DMS114 treated with DMSO at 0.1 percent for 48 hours (cell line): ENCODE measurements at regions not wholly inside any gene's neighbourhood (a gene's known extent, or its start where the extent isn't known, plus 50 kb on each side); places are given as distances from the start of the nearest gene placed in this dataset.
"Not testable (repeated sequence)": the region's sequence is repeated elsewhere in the genome, so short reads cannot be mapped to it uniquely, and the experiment has no call there.

Source experiments
- DNase-seq: peaks from one replicate; lab custom pipeline; 2025; ENCODE audit not compliant: unreplicated experiment; lab: John Stamatoyannopoulos, UW

DNA sequence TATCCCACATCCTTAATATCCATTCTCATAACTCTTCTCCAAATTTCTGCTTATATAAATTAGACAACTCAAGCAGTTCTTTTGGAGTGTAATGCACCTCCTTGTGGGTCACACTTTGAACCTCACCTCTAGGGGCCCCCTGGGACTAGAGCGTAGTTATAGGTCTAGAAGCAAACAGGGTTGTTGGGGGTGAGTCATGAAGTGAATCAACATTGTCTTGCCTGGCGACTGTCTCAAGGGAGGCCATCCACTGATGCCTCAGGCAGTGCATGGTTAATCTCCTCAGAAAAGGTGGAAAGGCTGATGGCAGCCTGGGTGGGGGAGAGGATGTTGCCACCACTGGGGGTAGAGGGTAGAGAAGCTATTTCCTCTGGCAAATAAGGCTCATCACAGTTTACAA is 129.1 kb downstream of the TNFRSF21 start:
- DNase-seq, result no peak

DNA sequence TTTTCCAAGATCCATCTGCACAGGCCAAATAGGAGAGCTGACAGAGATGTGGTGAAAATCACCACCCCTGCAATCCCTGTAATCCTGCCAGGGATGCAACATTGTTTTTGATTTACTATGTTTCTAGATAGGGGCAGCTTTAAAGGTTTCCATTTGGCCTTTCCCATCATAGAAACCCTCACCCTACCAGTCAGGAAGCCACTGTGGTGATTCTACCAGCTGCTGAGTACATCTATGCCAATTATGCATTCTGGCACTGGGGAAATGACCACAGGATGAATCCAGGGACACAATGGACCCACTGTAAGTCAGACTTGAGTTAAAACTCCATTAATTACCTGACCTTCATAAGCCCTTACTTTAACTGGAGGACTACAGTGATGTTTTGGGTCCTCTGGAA is 130.4 kb downstream of the TNFRSF21 start:
- no peak for DNase-seq

DNA sequence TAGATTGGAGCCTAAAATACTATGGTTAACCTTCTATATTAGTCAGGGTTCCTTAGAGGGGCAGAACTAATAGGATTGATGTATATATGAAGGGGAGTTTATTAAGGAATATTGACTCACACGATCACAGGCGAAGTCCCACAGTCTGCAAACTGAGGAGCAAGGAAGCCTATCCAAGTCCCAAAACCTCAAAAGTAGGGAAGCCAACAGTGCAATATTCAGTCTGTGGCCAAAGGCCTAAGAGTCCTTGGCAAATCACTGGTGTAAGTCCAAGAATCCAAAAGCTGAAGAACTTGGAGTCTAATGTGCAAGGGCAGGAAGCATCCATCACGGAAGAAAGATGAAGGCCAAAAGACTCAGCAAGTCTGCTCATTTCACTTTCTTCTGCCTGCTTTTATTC is 133.5 kb upstream of the ADGRF1 start:
- DNase-seq, result no peak

DNA sequence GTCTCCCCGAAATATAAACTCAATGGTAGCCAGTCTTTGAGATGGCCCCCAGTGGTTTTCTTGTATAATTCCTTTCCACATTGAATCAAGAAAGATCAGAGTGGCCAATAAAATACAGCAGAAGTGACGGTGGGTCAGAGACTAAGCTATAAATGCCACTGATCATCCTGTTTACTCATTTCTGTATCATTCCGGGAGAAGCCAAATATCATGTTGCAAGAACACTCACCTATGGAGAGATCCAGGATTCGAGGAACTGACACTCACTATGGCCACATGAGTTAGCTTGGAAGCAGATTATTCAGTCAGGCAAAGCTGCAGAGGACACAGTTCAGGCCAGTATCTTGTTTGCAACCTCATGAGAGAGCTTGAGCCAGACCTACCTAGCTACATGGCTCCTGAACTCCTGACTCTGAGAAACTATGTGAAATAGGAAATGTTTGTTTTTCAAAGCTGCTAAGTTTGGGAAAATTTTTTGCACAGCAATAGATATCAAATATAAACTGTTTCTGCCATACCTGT is 132.4 kb upstream of the ADGRF1 start:
- DNase-seq, result no peak

DNA sequence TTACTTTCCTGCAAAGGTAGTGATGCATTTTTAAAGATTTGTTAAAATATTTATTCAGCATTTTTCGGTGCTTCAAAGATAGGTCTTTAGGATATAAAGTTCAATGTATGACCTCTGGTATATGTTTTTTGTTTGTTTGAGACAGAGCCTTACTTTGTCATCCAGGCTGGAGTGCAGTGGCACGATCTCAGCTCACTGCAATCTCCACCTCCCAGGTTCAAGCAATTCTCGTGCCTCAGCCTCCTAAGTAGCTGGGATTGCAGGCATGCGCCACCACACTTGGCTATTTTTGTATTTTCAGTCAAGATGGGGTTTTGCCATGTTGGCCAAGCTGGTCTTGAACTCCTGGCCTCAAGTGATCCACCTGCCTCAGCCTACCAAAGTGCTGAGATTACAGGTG is 131.9 kb upstream of the ADGRF1 start:
- not testable (repeated sequence) for DNase-seq

DNA sequence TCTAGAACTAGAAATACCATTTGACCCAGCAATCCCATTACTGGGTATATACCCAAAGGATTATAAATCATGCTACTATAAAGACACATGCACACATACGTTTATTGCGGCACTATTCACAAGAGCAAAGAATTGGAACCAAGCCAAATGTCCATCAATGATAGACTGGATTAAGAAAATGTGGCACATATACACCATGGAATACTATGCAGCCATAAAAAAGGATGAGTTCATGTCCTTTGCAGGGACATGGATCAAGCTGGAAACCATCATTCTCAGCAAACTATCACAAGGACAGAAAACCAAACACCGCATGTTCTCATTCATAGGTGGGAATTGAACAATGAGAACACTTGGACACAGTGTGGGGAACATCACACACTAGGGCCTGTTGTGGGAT is 131.0 kb upstream of the ADGRF1 start:
- not testable (repeated sequence) for DNase-seq

DNA sequence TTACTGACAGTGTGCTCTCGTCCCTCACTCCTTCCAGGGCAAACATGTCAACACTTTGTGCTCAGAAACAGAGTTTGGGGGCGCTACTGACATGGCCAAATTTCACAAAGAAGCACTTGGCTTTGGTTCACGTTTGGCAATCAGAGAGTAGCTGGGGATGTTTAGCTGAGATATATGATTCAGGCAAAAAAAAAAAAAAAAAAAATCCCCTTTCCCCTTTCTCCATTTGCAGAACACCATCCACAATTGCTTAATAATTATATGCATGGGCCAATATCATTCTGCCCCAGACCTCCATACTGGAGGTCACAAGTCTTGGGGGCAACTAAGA is 128.4 kb upstream of the ADGRF1 start:
- DNase-seq, result no peak

DNA sequence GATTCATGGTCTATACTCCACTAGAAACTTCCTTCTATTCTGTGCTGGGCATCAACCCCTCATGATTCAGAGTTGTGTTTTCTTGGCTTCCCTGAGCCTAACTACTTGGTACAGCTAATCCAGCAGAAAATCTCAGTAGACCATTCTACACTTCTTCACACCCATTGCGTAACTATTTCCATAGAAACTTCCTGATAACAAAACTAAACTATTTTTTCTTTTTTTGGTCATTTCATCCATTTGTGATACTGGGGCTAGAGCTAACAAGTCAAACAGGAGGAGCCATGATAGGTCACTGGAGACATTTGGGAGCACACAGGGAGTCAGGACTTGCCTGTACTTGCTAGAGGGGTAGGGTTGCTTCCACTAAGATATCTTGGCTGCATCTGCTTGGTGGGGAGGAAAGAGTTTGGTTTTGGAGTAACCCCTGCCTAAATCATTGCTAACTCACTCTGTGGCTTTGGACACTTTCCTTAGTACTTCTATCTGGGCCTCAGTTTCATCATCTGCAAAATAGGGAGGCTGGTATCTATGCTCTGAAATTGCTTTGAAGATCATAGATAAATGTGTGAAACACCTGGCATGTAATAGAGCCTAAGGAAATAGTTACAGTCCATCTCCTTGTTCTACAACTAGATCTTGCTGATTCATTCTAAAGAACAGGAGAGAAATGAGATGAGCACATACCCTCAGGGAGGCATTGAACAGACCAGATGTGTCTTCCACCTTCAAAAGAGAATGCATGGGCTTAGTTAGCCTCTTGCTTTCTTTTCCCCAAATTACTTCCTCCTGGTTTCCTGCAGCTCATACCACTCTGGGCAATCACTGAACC is 127.9 kb upstream of the ADGRF1 start:
- DNase-seq, result no peak

DNA sequence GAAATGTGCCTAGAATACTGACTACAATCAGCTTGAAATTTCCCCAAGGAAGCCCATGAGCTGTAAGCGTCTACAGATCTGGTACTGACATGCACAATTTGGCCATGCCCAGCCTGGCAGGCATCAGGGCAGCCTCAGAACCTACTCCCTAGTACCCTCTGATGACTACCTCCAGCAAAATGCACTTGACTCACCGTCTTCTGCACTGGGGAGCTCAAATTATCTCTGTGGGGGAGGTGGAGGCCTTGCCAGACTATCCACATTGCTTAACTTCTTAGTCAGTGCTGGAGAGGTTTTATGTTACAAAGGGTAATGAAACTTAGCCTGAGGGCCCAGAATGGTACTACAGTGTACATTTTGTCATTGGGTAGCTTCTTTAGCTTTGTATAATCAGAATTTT is 126.0 kb upstream of the ADGRF1 start:
- no peak for DNase-seq

DNA sequence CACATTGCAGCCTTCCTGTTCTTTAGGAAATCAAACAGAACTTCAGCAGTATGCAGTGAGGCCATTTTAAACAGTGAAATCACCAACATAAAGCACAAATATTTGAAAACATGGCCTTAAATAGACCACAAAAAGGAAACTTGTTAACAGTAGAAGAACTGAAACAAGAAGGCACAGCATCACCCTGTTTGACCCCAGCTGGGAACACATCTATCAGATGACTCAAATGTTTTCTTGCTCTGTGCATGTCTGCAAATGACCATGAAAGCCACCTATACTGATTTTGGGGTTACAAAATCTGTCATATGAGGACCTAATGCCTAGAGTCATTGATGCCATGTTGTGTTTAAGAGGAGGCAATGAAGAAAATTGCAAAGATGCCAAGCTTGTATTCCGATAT is 123.8 kb upstream of the ADGRF1 start:
- no peak for DNase-seq

DNA sequence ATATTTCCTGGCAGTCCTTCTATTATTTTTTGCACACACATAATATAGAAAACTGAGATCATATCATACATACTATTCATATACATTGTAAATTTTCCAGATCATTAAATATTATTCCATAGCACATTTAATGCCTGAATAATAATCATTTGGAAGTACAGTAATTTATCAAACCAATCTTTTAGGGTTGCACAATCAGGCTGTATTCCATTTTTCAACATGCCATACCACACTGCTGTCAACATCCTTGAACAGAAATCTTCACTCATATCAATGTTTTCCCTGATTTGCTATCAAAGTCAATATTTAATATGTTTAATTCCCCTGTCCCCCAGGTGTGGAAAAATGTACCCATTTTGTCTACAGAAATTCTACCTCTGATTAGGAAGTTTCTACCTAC is 122.7 kb upstream of the ADGRF1 start:
- DNase-seq, result no peak

DNA sequence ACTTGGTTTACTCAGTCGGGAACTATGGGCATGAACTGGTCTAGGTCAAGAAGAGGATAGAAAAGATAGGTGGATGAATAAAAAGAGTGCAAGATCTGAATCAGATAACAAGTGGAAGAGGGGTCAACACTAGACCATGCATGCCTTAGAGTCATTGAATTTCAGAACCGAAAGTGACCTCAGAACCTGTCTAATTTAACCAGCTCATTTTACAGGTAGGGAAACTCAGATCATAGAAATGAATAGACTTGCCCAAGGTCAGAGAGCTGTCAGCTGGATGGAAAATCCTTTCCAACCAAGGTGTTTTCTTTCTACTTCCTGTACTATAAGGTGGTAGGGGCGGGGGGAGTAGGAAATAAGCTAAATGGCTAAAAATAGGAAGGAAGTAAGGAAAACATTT is 121.4 kb upstream of the ADGRF1 start:
- no peak for DNase-seq

DNA sequence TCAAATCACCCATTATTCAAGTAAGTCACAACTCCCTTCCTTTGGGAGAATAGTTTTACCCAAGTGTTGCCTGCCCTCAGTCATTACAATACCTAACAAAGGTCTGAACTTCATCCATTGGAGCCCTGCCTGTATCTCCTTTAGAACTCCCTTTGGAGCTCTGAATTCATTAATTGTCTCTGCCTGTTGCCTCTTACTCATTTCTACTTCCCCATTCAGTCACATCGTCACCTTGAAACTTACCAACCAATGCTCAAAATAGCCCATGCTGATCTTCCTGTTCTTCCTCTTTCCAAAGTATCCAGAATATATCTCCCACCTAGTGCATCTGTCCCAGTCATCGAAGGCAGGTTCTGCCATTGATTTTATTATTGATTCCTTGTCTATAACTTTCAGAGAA is 120.7 kb upstream of the ADGRF1 start:
- DNase-seq, result no peak

DNA sequence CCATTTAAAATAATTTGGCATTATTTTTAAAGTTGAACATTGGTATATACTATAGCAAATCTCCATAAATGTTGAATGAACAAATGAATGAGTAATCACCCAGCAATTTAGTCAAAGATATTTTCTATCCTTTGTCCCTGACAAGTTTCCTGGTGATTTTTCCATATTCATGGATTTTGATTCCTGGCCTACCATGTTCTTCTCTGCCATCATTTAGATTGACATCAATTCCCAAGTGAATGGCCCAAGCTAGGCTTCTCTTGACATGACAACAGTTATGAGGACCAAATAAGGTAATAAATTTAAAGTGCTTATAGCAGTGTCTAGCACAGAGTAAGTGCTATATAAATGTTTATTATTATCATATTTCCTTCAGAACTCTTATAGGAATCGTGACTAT is 120.1 kb upstream of the ADGRF1 start:
- DNase-seq, result no peak

DNA sequence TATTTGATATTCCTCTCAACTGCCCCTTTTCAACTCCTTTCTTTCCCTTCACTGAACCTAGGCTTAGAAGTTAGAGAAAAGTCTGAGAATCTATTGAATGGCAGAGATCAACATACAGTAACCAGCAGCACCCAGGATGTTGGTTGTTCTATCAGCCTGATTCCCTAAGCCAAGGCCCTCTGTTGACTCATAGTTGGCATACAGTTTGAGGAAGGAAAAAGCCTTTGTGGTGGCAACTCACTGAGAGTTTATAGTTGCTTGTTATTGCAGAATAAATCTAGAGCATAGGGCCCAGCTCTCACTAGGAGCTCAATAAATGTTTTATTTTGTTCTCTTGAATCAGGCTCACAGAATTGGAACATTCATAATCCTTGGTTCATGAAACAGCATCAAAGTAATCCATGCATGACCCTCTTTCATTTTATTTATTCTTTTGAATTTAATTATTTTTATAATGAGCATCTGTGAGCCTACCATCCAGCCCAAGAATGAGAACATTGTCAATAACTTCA is 119.1 kb upstream of the ADGRF1 start:
- DNase-seq, result no peak

DNA sequence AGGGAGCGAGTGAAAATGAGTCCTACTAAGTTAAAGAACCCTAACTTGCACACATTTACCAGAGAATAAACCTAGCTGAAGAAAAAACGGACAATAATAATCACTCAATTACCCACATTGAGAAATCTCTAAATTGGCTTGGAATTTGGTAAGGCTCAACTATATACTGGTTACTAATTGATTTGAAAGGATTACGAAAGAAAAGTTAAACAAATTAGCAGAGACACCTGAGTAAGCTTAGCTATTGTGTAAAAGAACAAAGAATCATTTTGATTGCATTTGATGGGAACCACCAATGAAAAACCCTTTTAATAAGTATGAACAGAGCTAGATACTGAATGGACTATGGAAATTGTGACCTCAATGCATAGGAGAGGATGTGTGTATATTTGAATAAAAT is 118.6 kb upstream of the ADGRF1 start:
- no peak for DNase-seq

DNA sequence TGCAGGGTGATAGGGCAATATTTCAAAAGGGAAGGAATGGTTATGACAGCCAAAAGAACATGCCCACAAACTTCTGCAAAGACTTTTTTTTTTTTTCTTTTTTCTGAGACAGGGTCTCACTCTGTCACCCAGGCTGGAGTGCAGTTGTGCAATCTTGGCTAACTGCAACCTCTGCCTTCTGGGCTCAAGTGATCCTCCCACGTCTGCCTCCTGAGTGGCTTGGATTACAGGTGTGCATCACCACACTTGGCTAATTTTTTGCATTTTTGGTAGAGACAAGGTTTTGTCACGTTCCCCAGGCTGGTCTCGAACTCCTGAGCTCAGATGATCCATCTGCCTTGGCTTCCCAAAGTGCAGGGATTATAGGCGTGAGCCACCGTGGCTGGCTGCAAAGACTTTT is 117.6 kb upstream of the ADGRF1 start:
- DNase-seq, result no peak

DNA sequence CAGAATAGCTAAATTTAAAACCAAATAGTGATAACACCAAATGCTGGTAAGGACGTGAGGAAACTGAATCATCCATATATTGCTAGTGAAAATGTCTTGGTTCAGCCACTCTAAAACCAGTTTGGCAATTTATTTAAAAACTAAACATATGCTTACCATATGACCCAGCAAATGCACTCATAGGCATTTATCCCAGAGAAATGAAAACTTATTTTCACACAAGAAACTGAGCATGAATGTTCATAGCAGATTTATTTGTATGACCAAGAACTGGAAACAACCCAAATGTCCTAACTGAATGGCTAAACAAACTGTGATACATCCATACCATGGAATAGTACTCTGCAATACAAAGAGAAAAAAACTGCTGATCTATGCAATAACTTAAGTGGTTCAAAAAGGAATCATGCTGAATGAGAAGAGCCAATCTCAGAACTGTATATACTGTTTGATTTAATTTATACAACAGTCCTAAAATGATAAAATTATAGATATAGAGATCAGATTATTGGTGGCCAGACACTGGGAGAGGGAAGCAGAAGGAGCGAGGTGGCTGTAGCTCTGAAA is 115.6 kb upstream of the ADGRF1 start:
- no peak for DNase-seq

DNA sequence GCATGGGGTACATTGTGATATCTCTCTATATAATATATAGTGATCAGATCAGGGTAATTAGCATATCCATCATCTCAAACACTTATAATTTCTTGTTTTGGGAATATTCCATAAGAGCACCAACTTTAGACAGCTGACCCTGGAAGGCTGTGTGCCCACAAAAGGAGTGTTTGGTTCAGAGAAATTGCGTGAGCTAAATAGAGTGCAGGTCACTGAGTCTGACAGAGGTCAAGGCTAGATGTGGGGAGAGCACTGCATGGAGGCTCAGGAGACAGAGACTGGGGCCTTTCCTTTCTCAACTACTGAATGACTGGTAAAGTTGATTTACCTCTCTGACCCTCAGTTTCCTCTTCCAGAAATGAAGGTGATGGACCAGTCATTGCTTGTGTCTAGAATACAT is 114.9 kb upstream of the ADGRF1 start:
- no peak for DNase-seq

DNA sequence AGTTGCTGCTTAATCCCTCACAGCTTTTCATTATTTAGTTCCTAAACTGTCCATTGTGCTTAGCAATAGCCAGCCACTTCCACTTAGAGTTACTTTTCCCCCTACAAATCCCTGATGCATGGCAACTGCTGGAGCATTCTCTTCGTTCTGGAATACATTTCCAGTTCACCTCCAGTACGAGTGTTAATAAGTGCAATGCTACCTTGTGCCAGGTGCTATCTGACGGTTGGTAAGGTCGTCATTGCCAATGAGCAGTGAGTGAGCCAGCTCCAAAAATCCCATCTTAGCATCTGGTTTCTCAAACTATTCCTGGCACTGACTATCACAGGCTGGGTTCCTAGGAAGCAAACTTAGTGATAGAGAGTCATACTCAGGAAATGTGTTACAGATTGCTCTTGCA is 114.1 kb upstream of the ADGRF1 start:
- no peak for DNase-seq

DNA sequence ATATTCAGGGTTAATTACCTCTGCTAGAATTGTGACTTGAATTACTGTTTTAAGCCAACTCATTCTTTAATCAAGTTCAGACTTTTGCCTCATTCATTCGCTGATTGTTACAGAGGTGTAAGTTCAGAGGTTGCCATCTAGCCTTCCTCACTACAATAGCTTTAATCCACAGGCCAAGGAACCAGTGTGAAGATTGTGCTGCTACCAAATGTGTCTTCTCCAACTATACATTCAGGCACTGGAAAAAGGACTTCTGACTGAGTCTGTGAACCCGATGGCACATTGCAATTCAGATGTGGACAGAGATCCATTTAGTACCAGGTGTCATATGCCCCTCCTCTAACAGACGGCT is 111.2 kb upstream of the ADGRF1 start:
- no peak for DNase-seq

DNA sequence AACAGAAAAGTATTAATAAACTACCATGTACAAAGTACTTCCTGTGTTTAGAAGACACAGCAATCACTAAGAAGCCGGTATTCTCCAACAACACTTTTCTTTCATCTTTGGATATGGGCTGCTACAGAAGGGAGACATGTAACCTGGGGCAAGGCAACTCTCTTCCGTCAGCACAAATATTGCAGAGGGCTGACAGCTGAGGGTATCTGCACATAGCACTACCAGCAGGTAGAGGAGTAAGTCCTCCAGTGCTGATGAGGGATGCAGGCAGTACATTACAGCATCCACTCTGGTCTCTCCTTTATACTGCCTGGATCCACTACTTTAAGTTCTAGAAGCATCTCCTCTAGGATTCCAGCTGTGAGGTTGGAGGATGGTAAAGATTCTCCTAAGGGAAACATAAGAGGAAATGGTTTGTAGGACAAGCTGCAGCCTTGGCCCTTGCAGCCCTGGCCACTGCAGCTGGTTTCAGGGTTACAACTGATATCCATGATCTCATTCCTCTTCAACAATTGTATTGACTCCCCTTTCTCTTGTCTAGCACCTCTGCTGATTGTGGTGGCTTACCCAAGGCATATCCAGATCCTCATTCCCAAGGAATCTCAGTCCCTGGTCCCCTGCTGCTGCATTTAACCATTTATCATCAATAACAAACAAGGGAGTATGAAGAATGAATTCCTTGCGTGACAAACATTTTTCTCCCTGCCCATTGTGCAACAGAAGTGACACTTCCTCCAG is 110.7 kb upstream of the ADGRF1 start:
- DNase-seq, result no peak
